GM18870 (cell line): ENCODE measurements at regions not wholly inside any gene's neighbourhood (a gene's known extent, or its start where the extent isn't known, plus 50 kb on each side); places are given as distances from the start of the nearest gene placed in this dataset.

Experiments
- ATAC-seq: cut with Tn5 transposase; IDR thresholded peaks from one replicate; pipeline ENCODE4 v1.9.1; 2021; ENCODE audit warnings: moderate library complexity; ENCODE audit not compliant: unreplicated experiment

DNA sequence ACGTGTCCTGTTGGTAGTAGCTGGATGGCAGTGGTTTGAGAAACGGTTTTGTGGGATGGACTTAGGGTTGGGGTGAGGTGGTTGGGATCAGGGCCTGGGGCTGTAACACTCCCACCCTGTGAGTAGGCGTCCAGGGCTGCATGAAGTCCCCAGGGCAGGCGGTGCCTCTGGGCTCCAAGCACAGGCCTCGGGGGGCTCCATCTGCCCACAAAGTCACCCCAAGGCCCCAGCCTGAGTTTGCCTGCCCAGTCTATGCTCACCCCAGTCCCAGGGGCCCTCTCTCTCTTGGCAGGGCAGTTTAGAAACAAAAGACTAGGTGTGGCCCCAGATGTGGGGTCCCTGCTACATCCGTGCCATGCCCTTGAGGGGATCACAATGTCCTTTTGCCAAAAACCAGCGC is 86.9 kb upstream of the PRR23E start:
- no peak for ATAC-seq

DNA sequence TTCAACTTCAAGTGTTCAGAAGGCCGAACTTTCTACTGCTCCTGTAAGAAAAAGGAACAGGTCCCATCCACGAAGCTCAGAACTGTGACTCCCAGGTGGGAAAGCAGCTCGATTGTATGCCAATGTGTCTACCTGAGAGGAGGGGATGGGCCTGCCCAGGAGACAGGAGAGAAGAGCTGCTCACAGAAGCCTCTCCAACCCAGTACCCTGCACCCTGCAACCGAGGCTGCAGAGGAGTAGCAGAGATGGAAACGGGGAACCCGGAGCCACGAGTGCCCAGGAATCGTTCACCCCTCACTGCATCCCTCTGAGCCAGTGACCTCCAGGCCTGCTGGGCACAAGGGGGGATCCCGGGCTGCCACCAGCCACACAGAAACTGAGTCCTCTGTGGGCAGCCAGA is 86.5 kb upstream of the PRR23E start:
- ATAC-seq, result no peak

DNA sequence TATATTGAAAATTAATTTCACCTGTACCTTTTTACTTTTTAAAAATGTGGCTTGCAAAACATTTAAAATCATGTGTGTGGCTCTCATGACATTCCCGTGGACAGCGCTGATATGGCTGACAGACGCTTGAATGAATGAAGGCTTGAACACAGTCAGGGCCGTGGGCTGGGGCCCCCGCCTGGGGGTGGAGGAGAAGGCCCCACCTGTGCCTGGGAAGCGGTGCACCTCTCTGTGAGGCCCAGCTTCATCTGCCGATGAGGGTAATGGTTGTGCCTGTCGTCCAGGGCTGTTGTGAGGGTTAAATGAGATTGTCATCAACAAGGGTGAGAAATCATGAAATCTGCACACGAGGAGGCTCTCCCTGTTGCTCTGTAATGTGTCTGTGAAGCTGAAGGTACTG is 85.9 kb upstream of the PRR23E start:
- ATAC-seq, result no peak

DNA sequence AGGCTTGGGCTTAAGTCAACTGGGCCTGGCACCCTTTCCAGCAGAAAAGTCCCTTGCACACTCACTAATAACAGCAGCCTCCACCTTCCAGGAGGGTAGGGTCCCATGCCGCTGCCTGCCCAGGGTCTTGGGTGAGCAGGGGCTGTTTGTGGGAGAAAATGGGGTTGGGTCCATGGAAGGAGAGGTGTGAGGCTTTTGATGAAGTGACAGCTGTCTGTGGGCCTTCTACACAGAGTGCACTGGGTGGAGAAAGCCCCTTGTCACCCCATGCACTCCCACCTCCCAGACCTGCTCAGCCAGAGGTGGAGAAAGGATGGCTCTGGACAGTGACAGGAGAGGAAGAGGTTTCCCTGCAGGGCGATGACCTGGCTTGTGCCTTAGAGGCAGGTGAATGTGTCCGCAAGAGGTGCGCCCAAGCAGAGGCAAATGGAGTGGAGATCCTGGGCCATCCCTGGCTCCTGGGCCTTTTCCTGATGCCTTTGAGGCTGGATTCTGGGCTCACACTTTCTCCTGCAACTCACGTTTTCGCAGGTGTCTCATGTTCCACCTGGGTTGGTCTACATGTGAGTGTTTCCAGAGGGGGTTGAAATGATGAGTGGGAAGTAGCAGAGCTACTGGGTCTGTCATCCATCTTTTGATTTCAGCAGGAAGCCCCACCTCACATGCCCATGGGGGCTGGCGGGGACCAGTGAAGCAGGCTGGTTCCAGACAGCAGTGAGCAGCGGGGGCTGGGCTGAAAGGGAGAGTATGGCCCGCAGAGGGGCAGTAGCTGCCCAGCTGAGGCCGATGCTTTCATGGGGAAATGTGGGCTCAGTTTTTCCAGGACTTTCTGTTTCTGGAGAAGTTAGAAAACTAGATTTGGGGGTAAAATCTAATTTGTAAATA is 85.2 kb upstream of the PRR23E start:
- ATAC-seq, result no peak

DNA sequence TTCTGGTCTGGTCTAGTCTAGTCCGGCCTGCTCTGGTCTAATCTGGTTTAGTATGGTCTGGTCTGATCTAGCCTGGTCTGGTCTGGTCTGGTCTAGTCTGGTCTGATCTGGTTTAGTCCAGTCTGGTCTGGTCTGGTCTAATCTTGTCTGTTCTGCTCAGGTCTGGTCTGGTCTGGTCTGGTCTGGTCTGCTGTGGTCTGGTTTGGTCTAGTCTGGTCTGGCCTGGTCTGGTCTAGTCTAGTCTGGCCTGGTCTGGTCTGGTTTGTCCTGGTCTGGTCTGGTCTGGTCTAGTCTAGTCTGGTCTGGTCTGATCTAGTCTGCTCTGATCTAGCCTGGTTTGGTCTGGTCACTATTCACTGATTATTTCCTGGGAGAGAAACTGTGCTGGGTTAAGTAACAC is 84.1 kb upstream of the PRR23E start:
- no peak for ATAC-seq

DNA sequence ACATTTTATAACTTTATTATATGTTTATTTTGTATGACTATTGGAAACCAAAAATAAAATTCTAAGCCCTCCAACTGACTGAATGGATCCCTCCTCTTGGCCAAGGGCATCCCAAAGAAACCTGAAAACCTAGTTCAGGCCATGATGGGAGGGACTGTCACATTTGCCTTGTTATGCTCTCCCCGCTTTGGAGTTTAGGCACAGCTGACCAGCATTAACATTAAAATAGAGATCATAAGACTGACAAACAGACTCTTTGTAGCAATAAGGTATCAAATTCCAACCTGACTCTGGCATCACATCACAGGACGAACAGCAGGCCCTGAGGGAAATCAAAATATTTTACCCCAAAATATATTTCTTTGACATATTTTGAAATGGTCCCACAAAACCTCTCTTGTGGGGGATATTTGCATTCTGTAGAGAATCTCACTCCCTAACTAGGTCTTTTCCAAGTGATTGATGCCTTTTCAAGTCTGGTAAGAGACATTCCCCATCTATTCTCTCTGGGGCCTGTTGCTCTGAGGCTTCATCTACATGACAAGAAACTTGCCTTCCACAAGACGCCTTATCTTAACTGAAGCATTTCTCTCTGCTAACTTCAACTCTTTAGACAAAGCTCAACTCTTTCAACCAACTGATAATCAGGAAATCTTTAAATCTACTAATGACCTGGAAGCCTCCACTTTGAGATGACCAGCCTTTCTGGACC is 81.8 kb upstream of the PRR23E start:
- ATAC-seq, result no peak

DNA sequence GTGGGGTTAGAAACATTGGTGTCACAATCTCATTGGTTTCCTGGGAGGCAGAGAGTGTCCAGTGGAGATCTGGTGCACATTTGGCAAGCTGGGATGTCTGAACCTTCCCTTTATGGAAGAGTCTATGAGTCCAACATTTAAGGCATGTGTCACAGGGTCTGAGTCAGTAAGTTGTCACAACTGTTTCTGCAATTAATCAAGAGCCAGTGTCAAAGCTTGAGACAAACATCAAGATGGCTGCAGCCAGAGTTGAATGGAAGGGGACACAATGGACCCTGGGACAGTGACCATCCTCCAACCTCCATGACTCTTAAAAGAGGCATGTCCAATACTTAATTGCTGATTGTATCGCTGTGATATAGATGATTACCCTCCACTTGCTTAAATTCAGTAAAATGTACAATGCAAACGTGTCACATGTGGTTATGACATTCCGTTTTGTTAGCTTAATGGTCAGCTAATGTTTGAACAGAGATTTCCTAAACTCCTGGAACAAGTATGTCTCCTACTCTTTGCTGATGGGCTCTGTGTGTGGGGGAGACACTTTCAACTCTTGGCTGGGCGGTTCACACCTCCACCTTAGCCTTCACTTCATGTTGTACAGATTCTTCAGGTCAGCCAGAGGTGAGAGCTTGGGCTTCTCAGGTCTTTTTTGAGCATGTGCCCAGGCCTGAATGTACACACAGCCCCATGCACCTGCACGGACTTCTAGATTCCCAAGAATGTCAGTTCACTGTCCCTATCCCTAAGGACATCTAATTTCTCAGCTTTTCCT is 79.9 kb upstream of the PRR23E start:
- no peak for ATAC-seq

DNA sequence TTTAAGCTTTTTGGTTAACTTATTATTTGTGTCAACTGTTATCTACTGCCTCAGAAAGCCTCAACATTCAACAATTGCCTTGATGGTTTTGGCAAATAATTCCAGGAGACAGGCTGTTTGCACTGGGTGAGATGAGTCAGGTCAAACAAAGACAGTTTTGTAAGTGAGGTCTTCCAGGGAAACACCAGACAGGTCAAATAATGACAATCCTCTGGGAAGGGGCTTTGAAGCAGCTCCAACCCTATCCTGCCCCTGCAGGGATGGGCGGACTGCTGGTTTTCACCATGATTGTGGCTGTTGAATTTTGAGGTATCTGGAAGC is 79.4 kb upstream of the PRR23E start:
- ATAC-seq, result no peak

DNA sequence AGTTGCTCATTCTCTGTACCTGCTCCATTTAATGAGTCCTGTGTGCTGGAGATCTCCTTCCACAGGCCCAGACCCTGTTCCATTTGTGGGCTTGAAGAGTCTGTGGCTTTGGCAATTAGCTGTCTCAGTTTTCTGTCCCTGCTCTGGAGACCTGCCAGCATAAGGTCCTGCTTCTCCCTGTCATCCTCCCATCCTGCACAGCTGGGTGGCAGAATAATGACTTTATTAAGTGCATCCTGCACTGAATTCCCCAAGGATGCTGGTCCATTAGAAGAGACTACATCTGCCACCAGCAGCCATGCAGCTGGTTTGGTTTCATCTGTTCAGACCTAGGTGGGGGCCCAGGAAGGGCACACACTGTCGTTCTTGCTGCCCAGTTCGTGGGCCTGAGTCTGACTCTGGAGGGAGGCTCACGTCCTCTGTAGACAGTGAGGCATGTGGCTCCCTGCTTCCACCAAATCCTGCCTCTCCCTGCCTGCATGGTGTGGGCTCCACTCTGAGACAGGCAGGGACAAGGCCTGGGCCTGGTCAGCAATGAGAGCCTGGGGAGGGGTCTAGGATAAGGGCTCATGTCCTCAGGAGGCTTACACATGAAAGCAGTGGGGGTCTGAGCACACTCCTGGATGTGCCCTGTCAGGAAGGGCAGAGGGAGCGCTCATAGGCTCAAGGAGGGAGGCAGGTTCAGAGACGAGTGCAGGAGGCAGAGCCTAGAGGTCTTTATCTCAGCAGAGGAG is 78.4 kb upstream of the PRR23E start:
- no peak for ATAC-seq

DNA sequence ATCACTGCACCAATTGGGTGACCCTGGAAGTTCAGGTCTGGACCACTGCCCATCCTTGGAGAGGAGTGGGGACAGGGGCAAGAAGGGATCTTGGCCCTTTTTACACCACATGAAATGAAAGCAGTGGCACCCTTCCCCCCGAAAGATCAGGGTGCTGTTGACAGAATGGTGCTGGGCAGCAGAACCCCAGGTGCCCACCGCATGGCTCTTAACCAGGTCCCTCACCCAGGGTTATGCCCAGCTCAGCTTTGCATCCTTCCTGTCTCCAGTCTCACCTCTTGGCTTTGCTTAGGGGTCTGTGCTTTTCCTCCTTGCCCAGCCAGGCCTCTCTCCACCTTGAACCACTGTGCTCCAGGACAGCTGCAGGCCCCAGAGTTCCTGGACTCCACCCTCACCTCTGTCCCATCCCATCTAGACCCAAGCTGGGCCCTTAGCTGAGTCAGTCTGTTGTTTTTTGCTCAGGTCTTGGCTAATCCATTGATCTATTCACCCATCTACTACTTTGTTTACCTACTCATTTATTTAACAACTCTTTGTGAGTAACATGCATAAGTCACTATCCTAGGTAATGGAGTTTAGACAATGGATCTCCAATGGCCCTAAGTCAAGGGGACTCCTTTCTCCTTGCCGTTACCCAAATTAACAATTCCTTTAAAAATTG is 77.1 kb upstream of the PRR23E start:
- ATAC-seq, result no peak

DNA sequence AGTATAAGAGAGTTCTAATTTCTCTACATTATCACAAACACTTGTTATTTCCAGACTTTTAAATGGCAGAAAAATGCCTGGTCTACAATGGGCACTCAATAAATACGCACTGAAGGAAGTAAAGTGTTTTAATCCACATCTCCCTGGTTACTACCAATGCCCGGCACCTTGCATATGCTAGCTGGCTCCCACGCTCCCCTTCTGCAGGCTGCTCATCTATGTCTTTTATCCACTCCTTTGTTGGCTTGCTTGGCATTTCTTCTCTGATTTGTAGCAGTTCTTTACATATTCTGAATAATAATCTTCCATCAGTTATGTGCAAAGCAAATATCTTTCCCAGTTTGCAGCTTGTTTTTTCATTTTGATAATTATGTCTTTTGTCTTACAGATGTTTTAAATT is 74.6 kb upstream of the PRR23E start:
- ATAC-seq, result no peak

DNA sequence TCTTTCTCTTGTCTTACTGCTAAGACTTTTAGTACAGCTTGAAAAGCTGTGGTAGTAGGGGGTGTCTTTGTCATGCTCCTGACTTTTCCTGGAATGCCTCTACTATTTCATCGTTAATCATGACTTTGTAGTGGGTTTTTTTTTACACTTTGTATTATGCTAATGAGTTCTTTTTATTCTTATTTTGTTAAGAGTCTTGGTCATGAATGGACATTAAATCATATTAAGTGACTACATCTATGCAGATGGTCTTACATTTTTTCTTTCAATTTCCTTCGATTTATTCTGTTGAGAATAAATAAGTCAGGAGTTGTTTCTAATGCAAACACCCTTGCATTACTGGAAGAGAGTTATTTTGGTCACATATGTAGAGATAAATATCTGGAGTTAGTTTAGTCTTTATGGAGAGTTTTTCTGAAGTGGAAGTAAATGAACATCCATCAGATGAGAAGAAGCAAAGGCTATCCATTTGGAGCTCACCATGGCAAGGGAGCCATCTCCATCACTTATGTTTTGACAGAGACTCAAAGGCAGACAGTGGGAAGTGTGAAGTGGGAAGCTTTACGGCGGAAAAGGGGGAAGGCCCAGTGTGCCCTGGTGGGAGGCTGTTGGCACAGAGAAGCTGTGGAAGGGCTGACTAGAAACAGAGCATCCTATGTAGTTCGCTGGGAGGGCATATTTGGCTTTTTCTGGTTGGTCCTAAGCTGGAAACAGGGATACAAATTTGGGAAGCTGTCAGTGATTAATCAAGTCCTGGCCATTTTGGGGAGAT is 73.1 kb upstream of the PRR23E start:
- no peak for ATAC-seq

DNA sequence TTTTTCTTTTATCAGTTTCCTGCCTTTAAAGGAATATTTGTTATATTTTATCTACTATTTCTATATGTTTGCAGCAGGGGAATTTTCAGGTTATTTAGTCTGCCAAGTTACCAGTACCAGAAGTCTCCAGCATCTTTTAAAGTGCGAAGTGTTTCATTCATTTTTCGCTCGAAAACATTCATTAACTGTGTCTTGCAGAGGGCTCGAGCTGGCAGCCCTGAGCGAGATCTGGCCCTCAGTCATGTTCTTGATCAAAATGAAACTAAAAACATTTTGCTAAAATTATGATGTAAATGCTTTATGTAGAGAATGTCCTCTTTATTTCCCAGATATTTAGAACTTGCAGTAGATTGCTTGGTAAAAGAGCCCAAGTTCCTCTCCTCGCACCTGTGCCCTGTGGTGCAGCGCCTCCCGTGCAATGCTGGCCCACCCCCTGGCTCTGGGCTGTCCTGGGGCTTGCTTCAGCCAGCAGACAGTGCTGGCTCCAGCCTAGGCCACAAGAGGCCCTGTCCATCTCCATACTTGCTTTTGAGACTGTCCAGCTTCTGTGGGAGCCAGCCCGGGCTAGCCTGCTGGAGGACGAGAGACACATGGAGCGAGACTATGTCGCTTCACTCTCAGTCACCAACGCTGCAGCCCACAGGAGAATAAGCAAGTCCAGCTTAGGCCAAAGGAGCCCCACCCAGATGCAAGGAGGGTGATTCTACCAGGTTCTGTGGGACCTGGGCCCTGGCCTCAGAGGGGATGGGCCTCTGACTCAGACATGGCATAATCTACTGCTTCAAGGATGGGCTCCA is 71.9 kb upstream of the PRR23E start:
- no peak for ATAC-seq

DNA sequence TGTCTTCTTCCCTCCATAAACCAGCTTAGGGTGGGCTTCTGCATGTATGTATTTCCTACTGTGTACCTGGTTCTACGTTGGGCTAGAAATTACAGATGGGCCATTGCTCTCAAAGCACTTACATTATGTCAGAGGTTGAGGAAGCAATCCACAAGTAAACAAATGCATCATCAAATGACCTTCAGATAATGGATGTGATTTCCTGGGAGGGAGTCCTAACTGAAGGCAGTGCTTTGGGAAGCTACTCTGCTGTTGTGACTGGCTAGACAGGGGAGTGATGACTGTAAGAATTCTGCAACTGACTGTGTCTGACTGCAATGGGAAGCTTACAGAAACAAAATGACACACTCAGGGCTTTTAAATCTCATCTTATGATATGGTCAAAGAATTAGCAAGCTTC is 71.0 kb upstream of the PRR23E start:
- ATAC-seq, result no peak

DNA sequence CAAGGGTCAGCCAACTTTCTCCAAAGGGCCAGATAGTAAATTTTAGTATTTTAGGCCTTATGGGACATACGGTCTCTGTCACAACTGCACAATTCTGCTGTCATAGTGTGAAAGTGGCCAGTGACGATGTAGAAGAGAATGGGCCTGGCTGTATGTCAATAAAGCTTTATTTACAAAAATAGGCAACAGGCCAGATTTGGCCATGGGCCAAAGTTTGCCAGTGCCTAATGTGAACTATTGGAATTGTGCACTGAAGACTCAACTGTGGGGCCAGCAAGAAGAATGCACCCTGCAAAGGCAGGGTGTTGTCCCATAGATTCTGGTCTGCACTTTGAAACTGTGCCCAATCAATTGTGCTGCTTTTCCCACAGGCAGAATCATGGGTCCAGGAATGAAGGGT is 69.4 kb upstream of the PRR23E start:
- ATAC-seq, result no peak

DNA sequence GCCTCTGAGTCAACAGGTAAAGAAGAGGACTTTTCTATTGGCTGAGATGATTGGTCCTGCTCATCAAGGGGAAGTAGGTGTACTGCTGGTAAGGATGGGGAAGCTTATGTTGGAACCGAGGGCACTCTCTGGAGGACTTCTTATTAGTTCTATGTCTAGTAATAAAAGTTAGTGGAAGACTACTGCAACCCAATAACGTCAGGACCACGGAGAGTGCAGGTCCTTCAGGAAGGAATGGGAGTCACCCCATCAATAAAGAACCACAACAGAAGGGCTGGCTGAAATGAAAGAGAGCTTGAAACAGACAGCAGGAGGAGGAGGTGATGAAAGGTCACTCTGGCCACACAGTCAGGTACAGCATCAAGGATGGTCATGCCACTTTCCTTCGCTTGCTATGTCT is 68.8 kb upstream of the PRR23E start:
- ATAC-seq, result no peak

DNA sequence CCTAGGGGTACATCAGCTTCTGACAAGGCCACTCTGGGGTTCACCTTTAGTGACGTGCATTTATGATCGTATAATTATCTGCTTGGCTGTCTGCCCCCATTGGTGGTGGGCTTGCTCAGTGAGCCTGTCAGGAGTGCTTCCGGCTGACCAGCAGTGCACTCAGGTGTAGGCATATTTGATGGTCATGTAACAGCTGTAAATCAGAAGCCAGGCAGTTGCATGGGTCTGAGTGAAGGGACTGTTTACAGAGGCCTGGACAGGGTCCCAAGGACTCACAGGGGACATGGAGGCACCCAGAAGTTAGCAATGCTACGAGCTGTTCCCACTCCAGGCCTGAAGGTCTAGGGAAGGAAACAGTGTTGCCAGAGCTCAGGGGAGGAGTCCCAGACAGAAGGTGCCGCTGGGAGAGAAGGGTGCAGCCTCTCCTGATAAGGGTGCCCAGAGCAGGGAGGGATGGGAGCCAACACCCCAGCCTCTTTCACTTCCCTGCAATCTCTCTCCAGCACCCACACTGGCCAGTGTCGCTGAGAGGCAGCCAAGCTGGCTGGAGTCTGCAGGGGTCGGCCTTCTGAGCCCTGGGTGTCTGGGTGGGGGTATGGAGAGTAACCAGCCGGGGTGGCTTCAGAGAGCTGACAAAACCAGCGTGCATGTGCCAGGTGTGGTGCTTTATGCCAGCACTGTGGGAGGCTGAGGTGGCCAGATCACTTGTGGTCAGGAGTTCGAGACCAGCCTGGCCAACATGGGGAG is 61.3 kb upstream of the PRR23E start:
- no peak for ATAC-seq

DNA sequence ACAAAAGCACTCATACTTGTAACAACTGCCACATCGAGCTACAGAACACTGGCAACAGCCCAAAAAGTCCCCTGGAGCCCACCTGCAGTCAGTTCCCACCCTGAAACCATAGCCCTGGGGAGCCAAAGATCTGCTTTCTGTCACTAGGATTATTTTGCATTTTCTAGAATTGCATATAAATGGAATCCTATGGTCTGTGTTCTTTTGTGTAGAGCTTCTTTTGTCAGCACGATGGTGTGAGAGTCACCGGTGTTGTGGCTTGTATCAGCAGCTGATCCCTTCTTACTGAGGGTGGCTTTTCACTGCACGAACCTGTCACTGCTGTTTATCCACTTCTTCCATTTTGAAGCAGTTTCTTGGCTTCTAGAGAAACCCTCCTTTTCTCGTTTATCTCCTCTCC is 60.1 kb upstream of the PRR23E start:
- ATAC-seq, result no peak
